Uterus (tissue), 3 donors: ENCODE measurements at regions not wholly inside any gene's neighbourhood (a gene's known extent, or its start where the extent isn't known, plus 50 kb on each side); places are given as distances from the start of the nearest gene placed in this dataset.

Experiments used
- DNase-seq, 2 donors: peaks; one replicate each; pipeline ENCODE4 v3.0.0-alpha.2; 2019 to 2020
- H3K27ac ChIP-seq, 2 donors: fragments of 200-600 bp; sonication (generic); 1 replicate in 1 of 2; 2 replicates in 1 of 2; pipeline ENCODE4 v1.5.1; 2016 to 2018
- H3K27me3 ChIP-seq, 2 donors: fragments of 200-600 bp; sonication (generic); one replicate each; pipeline ENCODE4 v1.5.1; 2018 to 2019; ENCODE audit warnings: control low read depth in 1 of 2
- H3K36me3 ChIP-seq, 2 donors: fragments of 200-600 bp; sonication (generic); one replicate each; pipeline ENCODE4 v1.5.1; 2019; ENCODE audit warnings: control low read depth in 1 of 2
- H3K4me1 ChIP-seq, 2 donors: fragments of 200-600 bp; sonication (generic); one replicate each; pipeline ENCODE4 v1.5.1; 2018 to 2019; ENCODE audit warnings: control low read depth in 1 of 2
- H3K4me3 ChIP-seq, 2 donors: fragments of 200-600 bp; sonication (generic); 1 replicate in 1 of 2; 2 replicates in 1 of 2; pipeline ENCODE4 v1.5.1; 2018 to 2019; ENCODE audit warnings: mild to moderate bottlenecking in 1 of 2
- H3K9me3 ChIP-seq, 2 donors: fragments of 200-600 bp; sonication (generic); one replicate each; pipeline ENCODE4 v1.5.1; 2019; ENCODE audit warnings: control low read depth in 1 of 2
- POLR2A ChIP-seq, 2 donors: fragments of 450-650 bp; IDR thresholded peaks; one replicate each; pipeline ENCODE4 v1.6.1; 2016; ENCODE audit warnings: antibody characterized with exemption in 2 of 2, mild to moderate bottlenecking in 1 of 2, moderate library complexity in 1 of 2
- intact Hi-C: fragments of 100-400 bp; cut with DNase I; formaldehyde crosslinking; loops from one replicate; pipeline ENCODE4 v1.15.1; 2023; ENCODE audit warnings: low total_unique reads
- TF ChIP-seq, protein P1 (sequence below), 4 experiments: fragments of 200-600 bp in 2 of 4; fragments of 450-650 bp in 2 of 4; sonication (generic) in 2 of 4; IDR thresholded peaks; one replicate each; pipeline ENCODE4 v1.5.1; 2016 to 2019; ENCODE audit warnings: antibody characterized with exemption in 4 of 4, mild to moderate bottlenecking in 2 of 4, moderate library complexity in 1 of 4
- donor health status: DM: yes; HTN: yes; CAD: no.

DNA sequence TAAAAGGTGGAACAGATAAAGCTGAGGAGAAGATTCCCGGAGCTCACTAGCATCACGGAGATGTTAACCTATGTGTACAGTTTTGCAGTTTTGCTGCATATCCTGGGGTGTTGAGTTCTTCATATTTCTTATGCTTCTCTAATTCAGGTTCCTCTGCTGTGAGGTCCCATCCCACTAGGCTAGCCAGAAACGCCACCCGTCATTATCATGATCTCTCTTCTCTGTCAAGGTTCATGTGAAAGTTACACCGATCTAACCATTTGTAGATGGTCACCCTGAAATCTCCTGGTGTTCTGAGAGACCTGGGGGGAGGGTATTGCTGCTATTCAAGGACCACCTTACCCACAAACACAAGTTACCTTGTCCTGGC lies 136.3 kb downstream of the CCDC71L start:
- Histone ChIP-seq H3K27me3 (no peaks in the 10 kb centered on the region), H3K4me1 (no peaks in the 10 kb centered on the region), H3K36me3 (no peaks in the 10 kb centered on the region), H3K9me3 (no peaks in the 10 kb centered on the region), H3K4me3 (no peak overlapping the region), H3K27ac (no peak overlapping the region)
- intact Hi-C loops: no loop called here
- no peak for DNase-seq
- TF ChIP-seq, protein P1, sequence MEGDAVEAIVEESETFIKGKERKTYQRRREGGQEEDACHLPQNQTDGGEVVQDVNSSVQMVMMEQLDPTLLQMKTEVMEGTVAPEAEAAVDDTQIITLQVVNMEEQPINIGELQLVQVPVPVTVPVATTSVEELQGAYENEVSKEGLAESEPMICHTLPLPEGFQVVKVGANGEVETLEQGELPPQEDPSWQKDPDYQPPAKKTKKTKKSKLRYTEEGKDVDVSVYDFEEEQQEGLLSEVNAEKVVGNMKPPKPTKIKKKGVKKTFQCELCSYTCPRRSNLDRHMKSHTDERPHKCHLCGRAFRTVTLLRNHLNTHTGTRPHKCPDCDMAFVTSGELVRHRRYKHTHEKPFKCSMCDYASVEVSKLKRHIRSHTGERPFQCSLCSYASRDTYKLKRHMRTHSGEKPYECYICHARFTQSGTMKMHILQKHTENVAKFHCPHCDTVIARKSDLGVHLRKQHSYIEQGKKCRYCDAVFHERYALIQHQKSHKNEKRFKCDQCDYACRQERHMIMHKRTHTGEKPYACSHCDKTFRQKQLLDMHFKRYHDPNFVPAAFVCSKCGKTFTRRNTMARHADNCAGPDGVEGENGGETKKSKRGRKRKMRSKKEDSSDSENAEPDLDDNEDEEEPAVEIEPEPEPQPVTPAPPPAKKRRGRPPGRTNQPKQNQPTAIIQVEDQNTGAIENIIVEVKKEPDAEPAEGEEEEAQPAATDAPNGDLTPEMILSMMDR (IDR thresholded peaks at IDR 0.05): no peak
- no peak for TF ChIP-seq POLR2A (IDR thresholded peaks at IDR 0.05)

DNA sequence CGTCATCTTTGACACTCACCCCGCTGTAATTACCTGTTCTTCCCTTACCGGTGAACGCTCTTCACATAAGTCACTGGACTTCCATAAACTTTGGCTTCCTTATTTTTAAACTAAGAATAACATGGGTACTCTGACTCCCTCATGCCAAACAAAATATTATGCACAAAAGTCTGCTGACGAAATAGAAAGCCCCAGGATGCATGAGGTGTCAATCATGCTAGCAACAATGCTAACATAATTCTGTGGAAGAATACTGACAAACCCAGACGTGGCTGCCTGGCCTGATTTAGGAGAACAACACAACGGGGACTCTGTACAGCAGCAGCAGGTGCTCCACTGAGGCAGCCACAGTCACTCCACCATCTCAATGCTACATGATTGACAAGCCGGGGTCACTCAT lies 137.5 kb downstream of the CCDC71L start:
- H3K9me3 ChIP-seq: no peaks in the 10 kb centered on the region
- no peaks in the 10 kb centered on the region for H3K27me3 ChIP-seq
- no peak for TF ChIP-seq POLR2A (IDR thresholded peaks at IDR 0.05)
- TF ChIP-seq, protein P1 (IDR thresholded peaks at IDR 0.05): no peak

DNA sequence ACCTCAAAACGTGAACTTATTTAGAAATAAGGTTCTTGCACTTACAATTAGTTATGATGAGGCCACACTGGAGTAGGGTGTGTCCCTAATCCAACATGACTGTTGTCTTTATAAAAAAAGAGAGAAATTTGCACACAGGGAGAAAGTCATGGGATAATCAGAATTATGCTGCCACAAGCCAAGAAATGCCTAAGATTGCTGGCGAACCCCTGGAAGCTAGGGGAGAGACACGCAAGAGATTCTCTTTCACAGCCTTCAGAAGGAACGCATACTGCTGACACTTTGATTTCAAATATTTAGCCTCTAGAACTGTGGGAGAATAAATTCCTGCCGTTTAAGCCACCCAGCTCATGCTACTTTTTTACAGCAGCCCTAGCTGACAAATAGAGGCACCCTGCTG lies 138.3 kb downstream of the CCDC71L start:
- Histone ChIP-seq H3K4me1 (no peaks in the 10 kb centered on the region), H3K4me3 (no peak overlapping the region), H3K9me3 (no peaks in the 10 kb centered on the region), H3K36me3 (no peaks in the 10 kb centered on the region), H3K27ac (no peak overlapping the region), H3K27me3 (no peaks in the 10 kb centered on the region)
- TF ChIP-seq POLR2A (IDR thresholded peaks at IDR 0.05): no peak
- TF ChIP-seq, protein P1 (IDR thresholded peaks at IDR 0.05): no peak
- intact Hi-C loops: no loop called here
- DNase-seq: no peak

More for the DNA sequence above, 137.5 kb downstream of the CCDC71L start:
- Histone ChIP-seq H3K4me1 (no peaks in the 10 kb centered on the region), H3K4me3 (no peak overlapping the region), H3K27ac (no peak overlapping the region), H3K36me3 (no peaks in the 10 kb centered on the region)
- no peak for DNase-seq
- intact Hi-C loops: no loop called here

DNA sequence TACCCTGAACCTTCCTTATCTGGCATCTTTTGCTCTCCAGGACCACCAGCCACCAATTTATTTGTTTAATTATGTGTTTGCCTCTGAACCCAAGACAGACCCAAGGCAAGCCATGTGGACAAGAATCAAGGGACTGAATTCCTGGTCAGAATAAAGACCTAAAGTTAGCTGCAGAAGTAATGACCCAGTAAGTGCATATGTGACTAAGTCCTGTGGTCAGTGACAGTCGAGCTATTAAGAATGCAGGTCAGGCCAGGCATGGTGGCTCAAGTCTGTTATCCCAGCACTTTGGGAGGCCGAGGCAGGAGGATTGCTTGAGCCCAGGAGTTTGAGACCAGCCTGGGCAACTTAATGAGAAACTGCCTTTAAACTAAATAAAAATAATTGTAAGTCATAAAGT lies 139.4 kb downstream of the CCDC71L start:
- intact Hi-C loops: no loop called here
- no peaks in the 10 kb centered on the region for H3K36me3 ChIP-seq
- H3K4me3 ChIP-seq: no peak overlapping the region
- H3K9me3 ChIP-seq: no peaks in the 10 kb centered on the region
- no peaks in the 10 kb centered on the region for H3K4me1 ChIP-seq
- no peak for DNase-seq
- no peak overlapping the region for H3K27ac ChIP-seq
- no peaks in the 10 kb centered on the region for H3K27me3 ChIP-seq
- TF ChIP-seq, protein P1 (IDR thresholded peaks at IDR 0.05): no peak
- no peak for TF ChIP-seq POLR2A (IDR thresholded peaks at IDR 0.05)

DNA sequence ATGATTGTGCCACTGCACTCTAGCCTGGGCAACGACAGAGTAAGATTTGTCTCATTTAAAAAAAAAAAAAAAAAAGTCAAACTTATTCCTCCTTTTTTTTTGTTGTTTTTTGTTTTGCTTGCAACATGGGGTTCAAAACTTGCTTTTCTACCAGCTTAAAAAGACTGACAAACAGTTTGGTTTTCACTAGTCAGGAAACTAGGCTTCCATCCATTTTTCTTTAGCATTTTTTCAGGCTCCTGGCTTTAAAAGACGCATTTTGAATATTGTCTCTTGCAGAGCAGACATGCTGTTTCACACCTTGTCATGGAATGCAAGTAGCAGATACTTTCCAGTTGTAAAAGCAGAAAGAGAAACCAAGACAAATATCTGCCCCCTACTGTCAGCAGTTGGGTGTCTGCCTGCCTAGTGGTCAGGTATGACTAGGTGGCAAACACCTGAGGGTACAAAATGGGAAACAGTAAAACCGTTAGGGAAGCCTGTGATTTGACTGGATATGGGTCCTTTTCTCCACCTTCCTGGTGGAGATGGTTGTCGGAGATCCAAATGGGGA lies 139.9 kb downstream of the CCDC71L start:
- H3K4me3 ChIP-seq: no peak overlapping the region
- no peaks in the 10 kb centered on the region for H3K4me1 ChIP-seq
- TF ChIP-seq, protein P1 (IDR thresholded peaks at IDR 0.05): no peak
- no peak for TF ChIP-seq POLR2A (IDR thresholded peaks at IDR 0.05)
- H3K27ac ChIP-seq: no peak overlapping the region
- intact Hi-C loops: no loop called here
- H3K9me3 ChIP-seq: no peaks in the 10 kb centered on the region
- H3K36me3 ChIP-seq: no peaks in the 10 kb centered on the region
- no peak for DNase-seq
- H3K27me3 ChIP-seq: no peaks in the 10 kb centered on the region
